Stomach (tissue), 4 donors: ENCODE measurements at regions not wholly inside any gene's neighbourhood (a gene's known extent, or its start where the extent isn't known, plus 50 kb on each side); places are given as distances from the start of the nearest gene placed in this dataset.

Experiments
- EP300 ChIP-seq: sonication (generic); formaldehyde crosslinking; IDR thresholded peaks from one replicate; pipeline ENCODE4 v1.6.1; 2017; ENCODE audit warnings: antibody characterized with exemption
- POLR2A ChIP-seq, 4 donors: fragments of 450-650 bp; IDR thresholded peaks; one replicate each; pipeline ENCODE4 v1.6.1; 2016; ENCODE audit warnings: antibody characterized with exemption in 4 of 4, control low read depth in 2 of 4, mild to moderate bottlenecking in 1 of 4, moderate library complexity in 1 of 4
- POLR2AphosphoS5 ChIP-seq, 3 donors: sonication (generic); formaldehyde crosslinking; IDR thresholded peaks; one replicate each; pipeline ENCODE4 v1.6.1; 2016; ENCODE audit warnings: antibody characterized with exemption in 3 of 3
- TF ChIP-seq, protein P1 (sequence below), 7 experiments: fragments of 450-650 bp in 4 of 7; fragments of 200-600 bp in 3 of 7; sonication (generic) in 3 of 7; IDR thresholded peaks; one replicate each; pipeline ENCODE4 v1.5.1; 2016 to 2019; ENCODE audit warnings: antibody characterized with exemption in 7 of 7, control low read depth in 2 of 7, mild to moderate bottlenecking in 1 of 7

DNA sequence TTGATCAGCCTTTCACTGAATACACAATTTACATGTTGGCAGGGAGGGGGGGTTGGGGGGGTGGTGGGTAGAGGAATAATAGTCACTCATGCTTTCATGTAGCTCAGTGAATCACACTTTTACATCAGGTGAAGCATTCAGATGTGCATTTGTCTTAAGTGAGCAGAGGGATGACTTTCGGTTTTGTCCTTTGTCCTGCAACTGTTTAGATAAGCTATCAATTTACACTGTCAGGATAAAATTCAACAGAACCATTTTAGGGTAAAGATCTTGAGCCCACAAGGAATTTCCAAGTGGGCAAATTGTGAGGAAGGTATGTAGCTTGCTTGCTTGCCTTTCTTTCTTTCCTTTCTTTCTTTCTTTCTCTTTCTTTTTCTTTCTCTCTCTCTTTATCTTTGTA lies 576.2 kb downstream of the MTRR start:
- TF ChIP-seq, protein P1, sequence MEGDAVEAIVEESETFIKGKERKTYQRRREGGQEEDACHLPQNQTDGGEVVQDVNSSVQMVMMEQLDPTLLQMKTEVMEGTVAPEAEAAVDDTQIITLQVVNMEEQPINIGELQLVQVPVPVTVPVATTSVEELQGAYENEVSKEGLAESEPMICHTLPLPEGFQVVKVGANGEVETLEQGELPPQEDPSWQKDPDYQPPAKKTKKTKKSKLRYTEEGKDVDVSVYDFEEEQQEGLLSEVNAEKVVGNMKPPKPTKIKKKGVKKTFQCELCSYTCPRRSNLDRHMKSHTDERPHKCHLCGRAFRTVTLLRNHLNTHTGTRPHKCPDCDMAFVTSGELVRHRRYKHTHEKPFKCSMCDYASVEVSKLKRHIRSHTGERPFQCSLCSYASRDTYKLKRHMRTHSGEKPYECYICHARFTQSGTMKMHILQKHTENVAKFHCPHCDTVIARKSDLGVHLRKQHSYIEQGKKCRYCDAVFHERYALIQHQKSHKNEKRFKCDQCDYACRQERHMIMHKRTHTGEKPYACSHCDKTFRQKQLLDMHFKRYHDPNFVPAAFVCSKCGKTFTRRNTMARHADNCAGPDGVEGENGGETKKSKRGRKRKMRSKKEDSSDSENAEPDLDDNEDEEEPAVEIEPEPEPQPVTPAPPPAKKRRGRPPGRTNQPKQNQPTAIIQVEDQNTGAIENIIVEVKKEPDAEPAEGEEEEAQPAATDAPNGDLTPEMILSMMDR (IDR thresholded peaks at IDR 0.05) = no peak
- TF ChIP-seq POLR2AphosphoS5 (IDR thresholded peaks at IDR 0.05) (no peak), POLR2A (IDR thresholded peaks at IDR 0.05) (no peak), EP300 (no peak)
